GM10266 (cell line): ENCODE measurements at regions not wholly inside any gene's neighbourhood (a gene's known extent, or its start where the extent isn't known, plus 50 kb on each side); places are given as distances from the start of the nearest gene placed in this dataset.

Experiments
- DNase-seq: peaks from one replicate; pipeline ENCODE4 v3.0.0; 2012; ENCODE audit errors: extremely low spot score
- TF ChIP-seq, protein P1 (sequence below): IDR thresholded peaks from 2 replicates; pipeline ENCODE4 v1.5.1; 2012; ENCODE audit warnings: mild to moderate bottlenecking, low read depth; ENCODE audit not compliant: control insufficient read depth, insufficient read depth; ENCODE audit errors: missing control alignments

DNA sequence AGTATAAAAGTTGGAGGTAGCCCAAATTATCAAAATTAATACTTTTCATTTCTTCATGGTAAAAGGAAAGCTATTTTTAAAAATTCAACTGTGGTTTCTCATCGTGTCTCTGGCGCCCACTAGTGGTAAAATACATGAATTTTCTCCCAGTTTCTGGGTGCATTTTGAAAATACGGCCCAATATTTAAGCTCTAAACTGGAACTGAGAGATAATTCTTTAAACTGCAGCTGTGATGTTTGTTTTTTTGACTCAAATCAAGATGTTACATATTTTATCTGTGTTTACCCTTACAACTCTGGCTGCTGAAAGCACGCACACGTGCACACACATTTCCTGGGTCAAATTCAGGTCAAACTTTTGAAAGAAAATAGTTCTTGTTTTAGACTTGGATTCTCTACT is 123.9 kb upstream of the ACSL4 start:
- TF ChIP-seq, protein P1, sequence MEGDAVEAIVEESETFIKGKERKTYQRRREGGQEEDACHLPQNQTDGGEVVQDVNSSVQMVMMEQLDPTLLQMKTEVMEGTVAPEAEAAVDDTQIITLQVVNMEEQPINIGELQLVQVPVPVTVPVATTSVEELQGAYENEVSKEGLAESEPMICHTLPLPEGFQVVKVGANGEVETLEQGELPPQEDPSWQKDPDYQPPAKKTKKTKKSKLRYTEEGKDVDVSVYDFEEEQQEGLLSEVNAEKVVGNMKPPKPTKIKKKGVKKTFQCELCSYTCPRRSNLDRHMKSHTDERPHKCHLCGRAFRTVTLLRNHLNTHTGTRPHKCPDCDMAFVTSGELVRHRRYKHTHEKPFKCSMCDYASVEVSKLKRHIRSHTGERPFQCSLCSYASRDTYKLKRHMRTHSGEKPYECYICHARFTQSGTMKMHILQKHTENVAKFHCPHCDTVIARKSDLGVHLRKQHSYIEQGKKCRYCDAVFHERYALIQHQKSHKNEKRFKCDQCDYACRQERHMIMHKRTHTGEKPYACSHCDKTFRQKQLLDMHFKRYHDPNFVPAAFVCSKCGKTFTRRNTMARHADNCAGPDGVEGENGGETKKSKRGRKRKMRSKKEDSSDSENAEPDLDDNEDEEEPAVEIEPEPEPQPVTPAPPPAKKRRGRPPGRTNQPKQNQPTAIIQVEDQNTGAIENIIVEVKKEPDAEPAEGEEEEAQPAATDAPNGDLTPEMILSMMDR, result peak; percentile 48
- DNase-seq, result no peak

DNA sequence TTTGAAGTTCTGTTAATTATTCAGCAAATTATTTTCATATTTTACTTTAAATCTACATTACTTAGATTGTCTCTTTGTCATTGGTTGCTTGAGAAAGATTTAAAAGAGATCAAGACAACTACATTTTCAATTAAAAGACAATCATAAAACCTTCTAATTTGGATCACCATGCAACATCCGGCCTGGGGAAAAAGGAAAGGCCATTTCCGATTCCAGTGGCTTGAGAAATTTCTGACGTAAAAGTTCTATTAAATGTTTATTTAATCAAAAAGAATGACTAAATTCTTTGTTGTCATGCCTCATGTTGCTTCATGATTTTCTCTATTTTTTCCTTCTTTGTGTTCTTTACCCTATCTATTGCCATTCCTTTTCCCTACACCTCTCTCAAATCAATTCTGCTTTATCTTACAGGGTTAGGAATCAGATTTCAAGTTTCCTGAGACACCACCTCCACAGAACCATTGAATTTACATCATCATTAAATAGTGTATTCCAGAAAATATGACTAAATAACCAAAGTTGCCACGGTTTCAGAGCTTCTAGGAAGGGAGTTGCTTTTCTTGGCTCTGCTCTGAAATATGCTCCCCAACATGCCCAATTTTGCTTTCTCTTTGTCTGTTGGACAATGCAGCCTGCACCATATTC is 124.6 kb upstream of the ACSL4 start:
- DNase-seq, result no peak
- TF ChIP-seq, protein P1, result no peak

DNA sequence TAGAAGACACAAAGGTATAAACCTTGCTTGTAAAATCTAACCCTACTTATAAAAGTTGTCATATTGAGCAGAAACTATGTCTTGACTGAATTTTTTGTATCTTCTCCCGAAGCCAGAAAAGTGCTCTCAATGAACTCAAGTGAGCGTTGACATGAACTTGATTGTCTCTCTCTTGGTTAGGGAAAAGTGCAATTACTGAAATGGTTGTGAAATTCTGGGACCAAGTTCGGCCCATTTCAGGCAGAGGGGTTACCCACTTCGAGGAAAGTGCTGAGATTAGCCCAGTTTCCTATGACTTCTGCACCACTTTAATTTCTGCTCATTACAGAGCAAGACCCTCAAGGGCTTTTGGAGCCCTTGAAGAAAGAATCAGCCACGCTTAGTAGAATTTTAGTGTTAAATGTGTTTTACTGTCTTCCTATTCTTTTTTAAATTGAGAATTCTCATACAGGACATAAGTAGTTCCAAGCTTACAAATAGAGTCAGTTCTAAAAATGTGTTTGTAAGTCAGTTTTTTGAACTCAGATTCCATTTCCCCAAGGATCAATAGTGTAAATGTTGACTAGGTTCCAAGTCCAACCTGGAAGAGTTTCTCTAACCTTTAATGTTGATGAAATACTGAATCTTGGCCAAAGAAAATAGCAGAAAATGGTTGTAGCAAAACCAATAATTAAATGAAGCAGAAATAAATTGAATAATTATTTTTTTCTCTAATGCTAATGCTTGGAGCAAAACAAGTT is 125.7 kb upstream of the ACSL4 start:
- TF ChIP-seq, protein P1, result no peak
- DNase-seq, result no peak

DNA sequence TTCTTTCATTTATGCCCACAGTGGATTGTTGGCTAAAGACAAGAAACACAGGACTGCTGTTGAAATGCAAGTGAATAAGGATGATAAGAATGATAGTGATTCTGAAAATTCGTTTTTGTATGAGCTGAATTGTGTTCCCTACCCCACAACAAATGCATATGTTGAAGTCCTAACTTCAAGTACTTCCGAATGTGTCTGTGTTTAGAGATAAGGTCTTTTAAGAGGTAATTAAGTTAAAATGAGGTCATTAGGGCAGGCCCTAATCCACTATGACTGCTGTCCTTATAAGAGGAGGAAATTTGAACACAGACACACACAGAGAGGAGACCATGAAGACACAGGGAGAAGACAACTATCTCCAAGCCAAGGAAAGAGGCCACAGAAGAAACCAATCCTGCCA is 126.6 kb upstream of the ACSL4 start:
- TF ChIP-seq, protein P1, result no peak
- DNase-seq, result no peak

DNA sequence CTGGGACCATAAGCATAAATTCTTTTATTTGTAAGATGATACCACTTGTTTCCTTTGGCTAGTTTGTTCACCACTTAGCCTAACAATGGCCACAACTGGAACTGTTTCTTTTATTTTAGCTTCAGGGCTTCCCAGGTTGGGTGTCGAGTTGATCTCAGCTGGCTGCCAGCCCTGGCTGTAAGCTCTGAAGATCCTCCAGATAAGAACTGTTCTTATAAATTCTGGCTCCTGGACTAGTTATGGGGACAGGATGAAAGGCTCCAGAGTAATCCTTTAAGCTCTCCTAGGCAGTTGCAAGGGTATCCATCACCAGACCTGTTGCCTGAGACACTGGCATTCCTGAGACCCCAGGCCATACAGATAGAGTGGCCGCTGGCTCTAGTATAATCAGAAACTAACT is 129.4 kb upstream of the ACSL4 start:
- TF ChIP-seq, protein P1, result no peak
- DNase-seq, result no peak

DNA sequence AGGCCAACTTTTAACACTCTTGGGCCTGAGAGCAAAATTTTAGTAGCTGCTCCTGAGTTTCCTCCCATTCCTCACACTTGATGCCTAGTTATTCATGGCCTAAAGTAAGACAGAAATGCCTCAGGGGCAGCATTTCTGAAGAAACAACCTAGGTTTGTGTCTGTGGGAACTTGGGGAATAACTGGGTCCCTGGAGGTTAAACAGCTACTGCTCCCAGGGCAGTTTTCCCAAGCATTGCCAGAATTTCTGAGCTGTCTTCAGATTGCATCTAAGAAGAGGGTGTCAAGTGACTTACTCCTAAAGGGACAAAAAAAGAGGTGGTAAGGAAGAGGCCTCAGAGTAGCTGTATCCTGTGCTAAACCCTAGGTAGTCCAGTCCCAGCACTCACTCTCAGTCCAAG is 130.8 kb upstream of the ACSL4 start:
- TF ChIP-seq, protein P1, result no peak
- DNase-seq, result no peak
